IMR-90 (cell line): ENCODE measurements at regions not wholly inside any gene's neighbourhood (a gene's known extent, or its start where the extent isn't known, plus 50 kb on each side); places are given as distances from the start of the nearest gene placed in this dataset.

Source experiments
- ATAC-seq: fragments of 200-7000 bp; cut with Tn5 transposase; 2 replicates; pipeline ENCODE4 v1.9.1; 2020; ENCODE audit warnings: low read depth, mild to moderate bottlenecking, moderate library complexity
- BruUV-seq: library from RNA; stranded (reverse); fragments of 400-500 nt; replicated peaks from 2 replicates; lab custom pipeline; 2021; lab: Mats Ljungman, UMichigan
- CTCF ChIA-PET: fragments of 300-600 bp; formaldehyde crosslinking; extraction: SDS; loops from one replicate; lab custom pipeline; 2021; ENCODE audit warnings: antibody characterized with exemption; lab: Yijun Ruan, JAX
- POLR2A ChIA-PET: fragments of 300-600 bp; sonication (Branson Sonifier 250); formaldehyde crosslinking; loops from one replicate; lab custom pipeline; 2022; ENCODE audit warnings: antibody characterized with exemption; ENCODE audit not compliant: unreplicated experiment; lab: Charles Lee
- DNase-seq: peaks from one replicate; pipeline ENCODE4 v3.0.0; 2013
- H2AFZ ChIP-seq: replicated peaks from 2 replicates; pipeline ENCODE3; 2013; ENCODE audit warnings: low read length, mild to moderate bottlenecking; ENCODE audit not compliant: poor library complexity
- H2AK5ac ChIP-seq: 2 replicates; pipeline ENCODE4 v1.6.1; 2013; ENCODE audit warnings: low read depth, low read length, inconsistent platforms
- H2AK9ac ChIP-seq: replicated peaks from 2 replicates; pipeline ENCODE3; 2013; ENCODE audit warnings: mild to moderate bottlenecking, low read depth, low read length, moderate library complexity; ENCODE audit not compliant: poor library complexity
- H2BK120ac ChIP-seq: 2 replicates; pipeline ENCODE4 v1.6.1; 2013; ENCODE audit warnings: low read depth, low read length, inconsistent platforms
- H2BK15ac ChIP-seq: 3 replicates; pipeline ENCODE4 v1.6.1; 2013; ENCODE audit warnings: low read depth, low read length, inconsistent platforms
- H2BK20ac ChIP-seq: 2 replicates; pipeline ENCODE4 v1.6.1; 2013; ENCODE audit warnings: low read depth, mild to moderate bottlenecking, inconsistent platforms, low read length, moderate library complexity
- H2BK5ac ChIP-seq: 2 replicates; pipeline ENCODE4 v1.6.1; 2013; ENCODE audit warnings: mild to moderate bottlenecking, low read depth, low read length, inconsistent platforms; ENCODE audit not compliant: poor library complexity, severe bottlenecking
- H3K14ac ChIP-seq: replicated peaks from 2 replicates; pipeline ENCODE4 v1.6.1; 2013; ENCODE audit warnings: low read depth, low read length, inconsistent platforms
- H3K18ac ChIP-seq: 2 replicates; pipeline ENCODE4 v1.6.1; 2013; ENCODE audit warnings: low read depth, low read length, control low read depth
- H3K23ac ChIP-seq: 2 replicates; pipeline ENCODE4 v1.6.1; 2013; ENCODE audit warnings: low read depth, low read length, inconsistent platforms
- H3K27ac ChIP-seq: 2 replicates; pipeline ENCODE4 v1.5.1; 2013; ENCODE audit warnings: mild to moderate bottlenecking, control low read depth, low read length; ENCODE audit not compliant: insufficient read depth
- H3K27me3 ChIP-seq: 2 replicates; pipeline ENCODE4 v1.6.1; 2013; ENCODE audit warnings: low read length; ENCODE audit not compliant: control insufficient read depth, insufficient read depth
- H3K36me3 ChIP-seq: 2 replicates; pipeline ENCODE4 v1.6.1; 2013; ENCODE audit warnings: low read length, mixed read lengths; ENCODE audit not compliant: control insufficient read depth, insufficient read depth
- H3K4ac ChIP-seq: 2 replicates; pipeline ENCODE4 v1.6.1; 2013; ENCODE audit warnings: low read depth, low read length, inconsistent platforms
- H3K4me1 ChIP-seq: 2 replicates; pipeline ENCODE4 v1.6.1; 2013; ENCODE audit warnings: low read length, mixed read lengths; ENCODE audit not compliant: control insufficient read depth, insufficient read depth
- H3K4me2 ChIP-seq: 2 replicates; pipeline ENCODE4 v1.6.1; 2013; ENCODE audit warnings: low read depth, mild to moderate bottlenecking, control low read depth, low read length, moderate library complexity
- H3K4me3 ChIP-seq: 2 replicates; pipeline ENCODE4 v1.5.1; 2013; ENCODE audit warnings: low read depth, mild to moderate bottlenecking, control low read depth, low read length, moderate library complexity; ENCODE audit not compliant: insufficient read depth
- H3K56ac ChIP-seq: 2 replicates; pipeline ENCODE4 v1.6.1; 2013; ENCODE audit warnings: low read length, inconsistent platforms; ENCODE audit not compliant: insufficient read depth; ENCODE audit errors: extremely low read depth
- H3K79me1 ChIP-seq, 2 experiments: 2 replicates each; pipeline ENCODE4 v1.6.1; 2013; ENCODE audit warnings: low read length in 2 of 2, inconsistent platforms in 1 of 2, low read depth in 1 of 2
- H3K9ac ChIP-seq: 2 replicates; pipeline ENCODE4 v1.6.1; 2013; ENCODE audit warnings: low read depth, low read length, control low read depth
- H3K9me1 ChIP-seq: 2 replicates; pipeline ENCODE4 v1.6.1; 2013; ENCODE audit warnings: low read length, inconsistent platforms; ENCODE audit not compliant: insufficient read depth
- H3K9me3 ChIP-seq: 2 replicates; pipeline ENCODE4 v1.6.1; 2013; ENCODE audit warnings: low read length; ENCODE audit not compliant: control insufficient read depth, insufficient read depth
- H4K20me1 ChIP-seq: 2 replicates; pipeline ENCODE4 v1.6.1; 2013; ENCODE audit warnings: low read length, inconsistent platforms; ENCODE audit not compliant: insufficient read depth
- H4K5ac ChIP-seq: 2 replicates; pipeline ENCODE4 v1.6.1; 2013; ENCODE audit warnings: mild to moderate bottlenecking, low read depth, low read length, control low read depth
- H4K8ac ChIP-seq, 2 experiments: 2 replicates each; pipeline ENCODE4 v1.6.1; 2013; ENCODE audit warnings: low read depth in 2 of 2, low read length in 2 of 2, control low read depth in 1 of 2, inconsistent platforms in 1 of 2
- H4K91ac ChIP-seq: 2 replicates; pipeline ENCODE4 v1.6.1; 2013; ENCODE audit warnings: low read depth, low read length, inconsistent platforms; ENCODE audit not compliant: insufficient read depth
- CHD1 ChIP-seq: IDR thresholded peaks from 2 replicates; pipeline ENCODE4 v1.6.1; 2012; ENCODE audit warnings: low read depth, low read length, improper control_type of control experiment
- FOS ChIP-seq: fragments of 150-350 bp; IDR thresholded peaks from 2 replicates; pipeline ENCODE4 v1.6.1; 2016; ENCODE audit warnings: low read depth, low read length
- MAZ ChIP-seq: IDR thresholded peaks from 2 replicates; pipeline ENCODE4 v1.6.1; 2012; ENCODE audit warnings: low read depth, mild to moderate bottlenecking, low read length, improper control_type of control experiment, moderate library complexity, borderline replicate concordance
- NFE2L2 ChIP-seq: fragments of 150-350 bp; IDR thresholded peaks from 2 replicates; pipeline ENCODE4 v1.6.1; 2016; ENCODE audit warnings: low read depth, mild to moderate bottlenecking, low read length
- WGBS, 2 experiments: methylation state at CpG; one replicate each; pipeline versions ENCODE4 v1.1.5 to v1.1.7; 2013; ENCODE audit warnings: missing lambda C conversion rate in 2 of 2; ENCODE audit not compliant: insufficient read length in 1 of 2; ENCODE audit errors: extremely low coverage in 2 of 2; 5-methylcytosine and 5-hydroxymethylcytosine counted together
- dilution Hi-C: fragments of 300-500 bp; cut with HindIII; formaldehyde crosslinking; loops from one replicate; pipeline ENCODE4 v1.14.3; 2018; ENCODE audit warnings: low sequenced_read_pairs; ENCODE audit not compliant: unreplicated experiment
- in situ Hi-C: fragments of 300-500 bp; cut with MboI; formaldehyde crosslinking; loops from 3 replicates; pipeline ENCODE4 v1.14.3; 2019; ENCODE audit warnings: low sequenced_read_pairs, inconsistent platforms, mixed read lengths
- intact Hi-C: fragments of 100-400 bp; cut with micrococcal nuclease; formaldehyde crosslinking; loops from 2 replicates; pipeline ENCODE4 v1.10.0; 2022

DNA sequence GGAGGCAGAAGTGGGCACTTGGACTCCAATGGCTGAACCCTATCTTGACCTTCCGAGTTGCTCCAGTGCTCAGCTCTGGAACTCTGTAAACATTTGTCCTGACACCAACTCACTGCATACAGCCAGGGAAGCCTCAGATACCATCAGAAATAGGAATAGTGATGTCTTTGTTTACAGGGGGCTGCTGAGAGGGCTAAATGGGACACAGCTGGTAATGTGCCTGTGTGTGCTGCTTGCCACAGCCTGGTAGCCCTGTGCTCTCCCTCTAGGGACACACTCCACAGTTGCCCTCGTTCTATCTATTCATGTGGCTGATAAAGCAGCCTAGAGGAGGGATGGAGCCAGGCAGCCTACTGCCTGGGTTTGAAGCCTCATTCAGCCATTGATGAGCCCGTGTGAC lies 559.8 kb downstream of the MIAT start:
- no peak overlapping the region for H3K27ac ChIP-seq
- H3K56ac ChIP-seq, result no peak overlapping the region
- H3K36me3 ChIP-seq, result no peaks in the 10 kb centered on the region
- H2BK120ac ChIP-seq, result no peak overlapping the region
- no TSS peak for BruUV-seq
- H3K14ac ChIP-seq, result no peak overlapping the region
- no peak overlapping the region for H4K5ac ChIP-seq
- no peak overlapping the region for H3K4me3 ChIP-seq
- 67% methylated on average over 1 of the region's 3 CpGs; no CpG with 5 or more reads in 1 of the 2 experiments for WGBS, 2 experiments
- H2AK5ac ChIP-seq, result no peak overlapping the region
- TF ChIP-seq MAZ (no peak), CHD1 (no peak), NFE2L2 (no peak), FOS (no peak)
- H3K4me1 ChIP-seq, result peaks cover 8% of the 10 kb centered on the region
- ChIA-PET POLR2A (no interaction called here), CTCF (no interaction called here)
- H2AFZ ChIP-seq, result no peak overlapping the region
- no peak overlapping the region for H3K9ac ChIP-seq
- H2BK5ac ChIP-seq, result no peak overlapping the region
- H3K23ac ChIP-seq, result no peak overlapping the region; the same call in 1 of the 2 replicates
- H4K20me1 ChIP-seq, result peaks cover 5% of the 10 kb centered on the region; the same call in 1 of the 2 replicates
- no peak overlapping the region for H3K4ac ChIP-seq
- in situ Hi-C loops, result no loop called here
- intact Hi-C loops, result no loop called here
- no peak for DNase-seq
- H3K79me1 ChIP-seq, result no peaks in the 10 kb centered on the region
- dilution Hi-C loops, result no loop called here
- H3K27me3 ChIP-seq, result peaks cover 11% of the 10 kb centered on the region
- H3K9me3 ChIP-seq, result no peaks in the 10 kb centered on the region; the same call in 1 of the 2 replicates
- no peak overlapping the region for H3K18ac ChIP-seq
- no peak overlapping the region for H2BK20ac ChIP-seq
- no peak overlapping the region for H3K4me2 ChIP-seq
- H4K91ac ChIP-seq, result no peak overlapping the region
- peaks cover 11% of the 10 kb centered on the region; the same call in 1 of the 2 replicates for H3K9me1 ChIP-seq
- H4K8ac ChIP-seq, result no peak overlapping the region
- no peak overlapping the region for H2AK9ac ChIP-seq
- no peak overlapping the region for H2BK15ac ChIP-seq
- ATAC-seq, result no peak
